ENCODE measurements at regions not wholly inside any gene's neighbourhood (a gene's known extent, or its start where the extent isn't known, plus 50 kb on each side); places are given as distances from the start of the nearest gene placed in this dataset.

- H3K9me3 Mint-ChIP-seq = no peaks in the 10 kb centered on the region
- no peak overlapping the region for H3K27ac Mint-ChIP-seq (ENCODE audit: low read depth)
- no peak for ATAC-seq (replicated peaks; ENCODE audit: extremely low read depth, poor library complexity, severe bottlenecking)
- no peaks in the 10 kb centered on the region for H3K36me3 Mint-ChIP-seq (ENCODE audit: insufficient read depth)
- no peak for DNase-seq (ENCODE audit: low spot score in 2 of 2)
- H3K4me3 Mint-ChIP-seq = no peak overlapping the region
- peaks cover 65% of the 10 kb centered on the region for H3K27me3 Mint-ChIP-seq
- peaks cover 4% of the 10 kb centered on the region for H3K4me1 Mint-ChIP-seq
Measured at GRCh38 chr10:10852464-10852863, 165.2 kb upstream of the CELF2 start.

- Mint-ChIP-seq H3K4me1 (peaks cover 4% of the 10 kb centered on the region), H3K4me3 (no peak overlapping the region), H3K27me3 (peaks cover 55% of the 10 kb centered on the region), H3K9me3 (no peaks in the 10 kb centered on the region), H3K27ac (ENCODE audit: low read depth) (no peak overlapping the region), H3K36me3 (ENCODE audit: insufficient read depth) (no peaks in the 10 kb centered on the region)
- no peak for DNase-seq (ENCODE audit: low spot score in 2 of 2)
- ATAC-seq (replicated peaks; ENCODE audit: extremely low read depth, poor library complexity, severe bottlenecking) = no peak
Measured at GRCh38 chr10:10853954-10854353, 163.7 kb upstream of the CELF2 start.

GRCh38 chr10:10854725-10855124 is 162.9 kb upstream of the CELF2 start:
- no peaks in the 10 kb centered on the region for H3K9me3 Mint-ChIP-seq
- H3K4me1 Mint-ChIP-seq = peaks cover 4% of the 10 kb centered on the region
- DNase-seq (ENCODE audit: low spot score in 2 of 2) (no peak), ATAC-seq (replicated peaks; ENCODE audit: extremely low read depth, poor library complexity, severe bottlenecking) (no peak)
- no peak overlapping the region for H3K4me3 Mint-ChIP-seq
- H3K27me3 Mint-ChIP-seq = peaks cover 53% of the 10 kb centered on the region
- no peaks in the 10 kb centered on the region for H3K36me3 Mint-ChIP-seq (ENCODE audit: insufficient read depth)
- no peak overlapping the region for H3K27ac Mint-ChIP-seq (ENCODE audit: low read depth)

- DNase-seq (ENCODE audit: low spot score in 2 of 2) (no peak), ATAC-seq (replicated peaks; ENCODE audit: extremely low read depth, poor library complexity, severe bottlenecking) (no peak)
- H3K27me3 Mint-ChIP-seq = peaks cover 49% of the 10 kb centered on the region
- no peak overlapping the region for H3K27ac Mint-ChIP-seq (ENCODE audit: low read depth)
- no peak overlapping the region for H3K4me3 Mint-ChIP-seq
- no peaks in the 10 kb centered on the region for H3K36me3 Mint-ChIP-seq (ENCODE audit: insufficient read depth)
- no peaks in the 10 kb centered on the region for H3K9me3 Mint-ChIP-seq
- H3K4me1 Mint-ChIP-seq = peaks cover 4% of the 10 kb centered on the region
Measured at GRCh38 chr10:10855151-10855581, 162.5 kb upstream of the CELF2 start.

- H3K4me3 Mint-ChIP-seq = no peak overlapping the region
- no peaks in the 10 kb centered on the region for H3K9me3 Mint-ChIP-seq
- H3K27me3 Mint-ChIP-seq = peaks cover 10% of the 10 kb centered on the region
Measured at GRCh38 chr10:10860455-10860976, 157.2 kb upstream of the CELF2 start.

GRCh38 chr10:10865303-10865702 is 152.4 kb upstream of the CELF2 start:
- no peak for DNase-seq (ENCODE audit: low spot score in 2 of 2)
- no peaks in the 10 kb centered on the region for H3K36me3 Mint-ChIP-seq (ENCODE audit: insufficient read depth)
- ATAC-seq (replicated peaks; ENCODE audit: extremely low read depth, poor library complexity, severe bottlenecking) = no peak
- H3K27ac Mint-ChIP-seq (ENCODE audit: low read depth) = no peak overlapping the region
- no peaks in the 10 kb centered on the region for H3K4me1 Mint-ChIP-seq
- H3K27me3 Mint-ChIP-seq = no peaks in the 10 kb centered on the region
- no peaks in the 10 kb centered on the region for H3K9me3 Mint-ChIP-seq
- no peak overlapping the region for H3K4me3 Mint-ChIP-seq

More at GRCh38 chr10:10860455-10860976, 157.2 kb upstream of the CELF2 start:
- no peaks in the 10 kb centered on the region for H3K36me3 Mint-ChIP-seq (ENCODE audit: insufficient read depth)
- ATAC-seq (replicated peaks; ENCODE audit: extremely low read depth, poor library complexity, severe bottlenecking) = no peak
- no peak for DNase-seq (ENCODE audit: low spot score in 2 of 2)
- no peak overlapping the region for H3K27ac Mint-ChIP-seq (ENCODE audit: low read depth)
- H3K4me1 Mint-ChIP-seq = no peaks in the 10 kb centered on the region

GRCh38 chr10:10865913-10866312 is 151.8 kb upstream of the CELF2 start:
- ATAC-seq (replicated peaks; ENCODE audit: extremely low read depth, poor library complexity, severe bottlenecking) (no peak), DNase-seq (ENCODE audit: low spot score in 2 of 2) (no peak)
- Mint-ChIP-seq H3K4me3 (no peak overlapping the region), H3K4me1 (no peaks in the 10 kb centered on the region), H3K36me3 (ENCODE audit: insufficient read depth) (no peaks in the 10 kb centered on the region), H3K9me3 (no peaks in the 10 kb centered on the region), H3K27me3 (peaks cover 5% of the 10 kb centered on the region), H3K27ac (ENCODE audit: low read depth) (no peak overlapping the region)

- no peak for DNase-seq (ENCODE audit: low spot score in 2 of 2)
- ATAC-seq (replicated peaks; ENCODE audit: extremely low read depth, poor library complexity, severe bottlenecking) = no peak
- H3K9me3 Mint-ChIP-seq = no peaks in the 10 kb centered on the region
Measured at GRCh38 chr10:10869592-10869991, 148.1 kb upstream of the CELF2 start.

GRCh38 chr10:10870523-10871241 is 147.0 kb upstream of the CELF2 start:
- Mint-ChIP-seq H3K9me3 (no peaks in the 10 kb centered on the region), H3K27ac (ENCODE audit: low read depth) (no peak overlapping the region), H3K4me1 (no peaks in the 10 kb centered on the region), H3K4me3 (no peak overlapping the region), H3K36me3 (ENCODE audit: insufficient read depth) (no peaks in the 10 kb centered on the region), H3K27me3 (peaks cover 32% of the 10 kb centered on the region)
- DNase-seq (ENCODE audit: low spot score in 2 of 2) (no peak), ATAC-seq (replicated peaks; ENCODE audit: extremely low read depth, poor library complexity, severe bottlenecking) (no peak)

More at GRCh38 chr10:10869592-10869991, 148.1 kb upstream of the CELF2 start:
- Mint-ChIP-seq H3K36me3 (ENCODE audit: insufficient read depth) (no peaks in the 10 kb centered on the region), H3K27me3 (peaks cover 32% of the 10 kb centered on the region), H3K4me1 (no peaks in the 10 kb centered on the region), H3K4me3 (no peak overlapping the region), H3K27ac (ENCODE audit: low read depth) (no peak overlapping the region)

GRCh38 chr10:10871352-10871751 is 146.3 kb upstream of the CELF2 start:
- Mint-ChIP-seq H3K4me1 (no peaks in the 10 kb centered on the region), H3K27ac (ENCODE audit: low read depth) (no peak overlapping the region), H3K27me3 (peaks cover 32% of the 10 kb centered on the region), H3K9me3 (no peaks in the 10 kb centered on the region), H3K36me3 (ENCODE audit: insufficient read depth) (no peaks in the 10 kb centered on the region), H3K4me3 (no peak overlapping the region)
- ATAC-seq (replicated peaks; ENCODE audit: extremely low read depth, poor library complexity, severe bottlenecking) = no peak
- DNase-seq (ENCODE audit: low spot score in 2 of 2) = no peak

- Mint-ChIP-seq H3K27me3 (peaks cover 32% of the 10 kb centered on the region), H3K4me3 (no peak overlapping the region), H3K27ac (ENCODE audit: low read depth) (no peak overlapping the region), H3K4me1 (no peaks in the 10 kb centered on the region), H3K36me3 (ENCODE audit: insufficient read depth) (no peaks in the 10 kb centered on the region), H3K9me3 (no peaks in the 10 kb centered on the region)
- ATAC-seq (replicated peaks; ENCODE audit: extremely low read depth, poor library complexity, severe bottlenecking) = no peak
- no peak for DNase-seq (ENCODE audit: low spot score in 2 of 2)
Measured at GRCh38 chr10:10872035-10872673, 145.5 kb upstream of the CELF2 start.

- no peaks in the 10 kb centered on the region for H3K9me3 Mint-ChIP-seq
- peaks cover 36% of the 10 kb centered on the region for H3K27me3 Mint-ChIP-seq
- ATAC-seq (replicated peaks; ENCODE audit: extremely low read depth, poor library complexity, severe bottlenecking) (no peak), DNase-seq (ENCODE audit: low spot score in 2 of 2) (no peak)
- no peaks in the 10 kb centered on the region for H3K36me3 Mint-ChIP-seq (ENCODE audit: insufficient read depth)
- no peak overlapping the region for H3K27ac Mint-ChIP-seq (ENCODE audit: low read depth)
- H3K4me1 Mint-ChIP-seq = no peaks in the 10 kb centered on the region
- no peak overlapping the region for H3K4me3 Mint-ChIP-seq
Measured at GRCh38 chr10:10872764-10873163, 144.9 kb upstream of the CELF2 start.

- Mint-ChIP-seq H3K36me3 (ENCODE audit: insufficient read depth) (no peaks in the 10 kb centered on the region), H3K9me3 (no peaks in the 10 kb centered on the region), H3K4me3 (no peak overlapping the region), H3K27me3 (peaks cover 41% of the 10 kb centered on the region), H3K4me1 (no peaks in the 10 kb centered on the region), H3K27ac (ENCODE audit: low read depth) (no peak overlapping the region)
- ATAC-seq (replicated peaks; ENCODE audit: extremely low read depth, poor library complexity, severe bottlenecking) (no peak), DNase-seq (ENCODE audit: low spot score in 2 of 2) (no peak)
Measured at GRCh38 chr10:10873289-10873688, 144.4 kb upstream of the CELF2 start.
